ENCODE measurements at regions not wholly inside any gene's neighbourhood (a gene's known extent, or its start where the extent isn't known, plus 50 kb on each side); places are given as distances from the start of the nearest gene placed in this dataset.

- TF ChIP-seq HOMEZ (CRISPR knock-in tag; IDR thresholded peaks at IDR 0.05; ENCODE audit: low read depth): 0 out of 2 replicates have a peak, but pooled peaks have one; percentile 22
- TF ChIP-seq RBM39 (IDR thresholded peaks at IDR 0.05; ENCODE audit: low read depth, low read length, poor library complexity, severe bottlenecking): no peak
- no peaks in the 10 kb centered on the region for H3K79me2 ChIP-seq (ENCODE audit: insufficient read depth, low read length)
- FAIRE-seq (no peak), ATAC-seq (no peak), DNase-seq (ENCODE audit: low spot score) (no peak)
- H3K9ac ChIP-seq (ENCODE audit: insufficient read depth, low read depth, low read length): no peak overlapping the region
- H3K27me3 ChIP-seq (ENCODE audit: control insufficient read depth in 1 of 2, insufficient read depth in 2 of 2, low read length in 2 of 2): no peaks in the 10 kb centered on the region
- peaks cover 7 to 50% of the 10 kb centered on the region in 2 experiments for H3K36me3 ChIP-seq (replicated peaks in 1 of 2; ENCODE audit: control insufficient read depth in 1 of 2, insufficient read depth in 2 of 2, low read length in 2 of 2)
- intact Hi-C loops (cut with micrococcal nuclease; ENCODE audit: unreplicated experiment): loop anchor here (1.0 kb wide), 1 partner anchor 29 kb away; no protein-coding TSS in a partner anchor
- ChIA-PET CTCF (ENCODE audit: low intra/inter-chr PET ratio, low total read pairs) (no interaction called here), POLR2A (no interaction called here)
- no peak overlapping the region for H3K27ac ChIP-seq (ENCODE audit: extremely low read length, insufficient read depth, low read length)
- H3K4me1 ChIP-seq (ENCODE audit: insufficient read depth, low read length): peaks cover 5% of the 10 kb centered on the region; the same call in 1 of the 2 replicates
- no TSS peak for BruUV-seq (replicated peaks)
- in situ Hi-C loops (cut with HindIII; ENCODE audit: extremely low pct_ligation_motif_present, low pct_unique_long_range_greater_than_20kb): no loop called here
- no peaks in the 10 kb centered on the region for H4K20me1 ChIP-seq (ENCODE audit: insufficient read depth, low read length)
- no peak overlapping the region for H3K4me2 ChIP-seq (ENCODE audit: low read depth, low read length)
- H3K4me3 ChIP-seq (replicated peaks in 1 of 3; ENCODE audit: insufficient read depth in 1 of 3, low read depth in 2 of 3, low read length in 3 of 3): no peak overlapping the region
- no peaks in the 10 kb centered on the region for H3K9me3 ChIP-seq (ENCODE audit: low read length)
- 92% methylated on average over 3 of the region's 3 CpGs for WGBS (ENCODE audit: low lambda C conversion rate)
- H2AFZ ChIP-seq (ENCODE audit: low read length): no peak overlapping the region
Measured at GRCh38 chr6:144757299-144757698, 472.2 kb downstream of the UTRN start.

DNA sequence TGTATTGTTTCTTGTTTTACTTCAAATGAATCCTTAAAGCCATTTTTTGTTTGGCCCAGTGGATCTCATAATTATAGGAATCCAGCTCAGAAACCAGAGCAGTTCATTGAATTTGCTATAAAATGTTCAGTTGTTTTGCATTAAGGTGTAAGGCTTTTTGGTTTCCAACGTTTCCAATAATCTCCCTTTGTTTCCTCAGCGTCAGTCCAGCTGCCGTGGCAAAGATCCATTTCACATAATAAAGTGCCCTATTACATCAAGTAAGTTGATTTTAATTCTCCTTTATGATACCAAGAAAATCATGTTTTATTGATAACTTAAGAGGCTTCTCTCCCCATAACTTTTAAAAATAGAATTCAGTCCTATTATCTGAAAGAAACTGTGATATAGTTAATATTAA is 472.6 kb downstream of the UTRN start:
- H3K36me3 ChIP-seq (replicated peaks in 1 of 2; ENCODE audit: control insufficient read depth in 1 of 2, insufficient read depth in 2 of 2, low read length in 2 of 2): peaks cover 7 to 50% of the 10 kb centered on the region in 2 experiments
- TF ChIP-seq SNAI1 (CRISPR knock-in tag; IDR thresholded peaks at IDR 0.05; ENCODE audit: borderline replicate concordance) (no peak), PRDM15 (CRISPR knock-in tag; IDR thresholded peaks at IDR 0.05) (no peak), YEATS4 (CRISPR knock-in tag; IDR thresholded peaks at IDR 0.05; ENCODE audit: borderline replicate concordance) (no peak), ZBTB7B (CRISPR knock-in tag; IDR thresholded peaks at IDR 0.05) (no peak), ZSCAN21 (CRISPR knock-in tag; IDR thresholded peaks at IDR 0.05; ENCODE audit: borderline replicate concordance) (no peak), CBX1 (IDR thresholded peaks at IDR 0.05; ENCODE audit: low read depth) (no peak), ZNF777 (CRISPR knock-in tag; IDR thresholded peaks at IDR 0.05) (no peak)
- POLR2A ChIA-PET: no interaction called here
- ATAC-seq (no peak), DNase-seq (ENCODE audit: low spot score) (no peak), FAIRE-seq (no peak)
- CTCF ChIA-PET (ENCODE audit: low intra/inter-chr PET ratio, low total read pairs): no interaction called here
- intact Hi-C loops (cut with micrococcal nuclease; ENCODE audit: unreplicated experiment): loop anchor here (1.0 kb wide), 1 partner anchor 29 kb away; no protein-coding TSS in a partner anchor
- no peaks in the 10 kb centered on the region for H3K9me3 ChIP-seq (ENCODE audit: low read length)
- H3K4me3 ChIP-seq (replicated peaks in 1 of 3; ENCODE audit: insufficient read depth in 1 of 3, low read depth in 2 of 3, low read length in 3 of 3): no peak overlapping the region
- BruUV-seq (replicated peaks): no TSS peak
- in situ Hi-C loops (cut with HindIII; ENCODE audit: extremely low pct_ligation_motif_present, low pct_unique_long_range_greater_than_20kb): no loop called here
- 96% methylated on average over 3 of the region's 3 CpGs for WGBS (ENCODE audit: low lambda C conversion rate)
- no peaks in the 10 kb centered on the region for H3K27me3 ChIP-seq (ENCODE audit: control insufficient read depth in 1 of 2, insufficient read depth in 2 of 2, low read length in 2 of 2)
- no peak overlapping the region for H3K9ac ChIP-seq (ENCODE audit: insufficient read depth, low read depth, low read length)
- H3K4me2 ChIP-seq (ENCODE audit: low read depth, low read length): no peak overlapping the region
- H3K27ac ChIP-seq (ENCODE audit: extremely low read length, insufficient read depth, low read length): no peak overlapping the region
- H3K4me1 ChIP-seq (ENCODE audit: insufficient read depth, low read length): peaks cover 6% of the 10 kb centered on the region; the same call in 1 of the 2 replicates
- H4K20me1 ChIP-seq (ENCODE audit: insufficient read depth, low read length): no peaks in the 10 kb centered on the region
- no peak overlapping the region for H2AFZ ChIP-seq (ENCODE audit: low read length)
- no peaks in the 10 kb centered on the region for H3K79me2 ChIP-seq (ENCODE audit: insufficient read depth, low read length)

Measured in HepG2 (cell line).